Right atrium auricular region (tissue), 2 donors: ENCODE measurements at regions not wholly inside any gene's neighbourhood (a gene's known extent, or its start where the extent isn't known, plus 50 kb on each side); places are given as distances from the start of the nearest gene placed in this dataset.
"Not testable (repeated sequence)": the region's sequence is repeated elsewhere in the genome, so short reads cannot be mapped to it uniquely, and the experiment has no call there.

Source experiments
- DNase-seq: peaks from one replicate; pipeline ENCODE4 v3.0.0-alpha.2; 2019; ENCODE audit warnings: low spot score
- H3K27ac ChIP-seq, 2 donors: fragments of 200-600 bp; sonication (generic); 1 replicate in 1 of 2; 2 replicates in 1 of 2; pipeline ENCODE4 v1.5.1; 2016 to 2019
- H3K27me3 ChIP-seq, 2 donors: fragments of 200-600 bp; sonication (generic); one replicate each; pipeline versions ENCODE4 v1.5.1 to v1.6.0; 2017 to 2019
- H3K36me3 ChIP-seq: fragments of 200-600 bp; sonication (generic); one replicate; pipeline ENCODE4 v1.5.1; 2016
- H3K4me1 ChIP-seq, 2 donors: fragments of 200-600 bp; sonication (generic); one replicate each; pipeline versions ENCODE4 v1.5.1 to v1.6.0; 2017 to 2019
- H3K4me3 ChIP-seq, 2 donors: fragments of 200-600 bp; sonication (generic); 1 replicate in 1 of 2; 2 replicates in 1 of 2; pipeline ENCODE4 v1.5.1; 2017 to 2019; ENCODE audit warnings: mild to moderate bottlenecking in 1 of 2, moderate library complexity in 1 of 2
- H3K9me3 ChIP-seq, 2 donors: fragments of 200-600 bp; sonication (generic); one replicate each; pipeline ENCODE4 v1.5.1; 2019
- CTCF ChIP-seq, 2 donors: fragments of 200-600 bp; sonication (generic); IDR thresholded peaks; one replicate each; pipeline ENCODE4 v1.5.1; 2019; ENCODE audit warnings: antibody characterized with exemption in 2 of 2

DNA sequence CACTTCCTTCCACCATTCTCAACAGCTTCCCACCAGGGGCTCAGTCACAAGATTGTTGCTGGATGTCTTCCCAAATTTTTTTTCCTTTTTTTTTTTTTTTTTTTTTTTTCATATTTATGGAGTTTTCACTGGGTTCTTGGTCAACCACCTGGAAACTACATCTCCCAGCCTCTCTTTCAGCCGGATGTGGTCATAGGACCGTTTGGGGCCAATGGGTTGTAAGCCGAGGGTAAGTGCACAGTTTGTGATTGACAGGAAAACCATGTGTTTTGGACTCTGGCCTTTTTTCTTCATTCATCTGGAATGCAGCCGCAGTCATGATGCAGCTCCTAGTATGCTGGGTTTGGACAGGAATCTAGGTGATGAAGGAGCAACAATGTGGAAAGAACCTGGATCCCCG, 337.1 kb upstream of the FOXK1 start:
- Histone ChIP-seq H3K27me3 (no peaks in the 10 kb centered on the region), H3K9me3 (peaks cover 0 to 13% of the 10 kb centered on the region in 2 donors), H3K36me3 (no peaks in the 10 kb centered on the region), H3K27ac (no peak overlapping the region), H3K4me1 (no peaks in the 10 kb centered on the region), H3K4me3 (no peak overlapping the region)
- no peak for TF ChIP-seq CTCF (IDR thresholded peaks at IDR 0.05)
- DNase-seq: no peak

DNA sequence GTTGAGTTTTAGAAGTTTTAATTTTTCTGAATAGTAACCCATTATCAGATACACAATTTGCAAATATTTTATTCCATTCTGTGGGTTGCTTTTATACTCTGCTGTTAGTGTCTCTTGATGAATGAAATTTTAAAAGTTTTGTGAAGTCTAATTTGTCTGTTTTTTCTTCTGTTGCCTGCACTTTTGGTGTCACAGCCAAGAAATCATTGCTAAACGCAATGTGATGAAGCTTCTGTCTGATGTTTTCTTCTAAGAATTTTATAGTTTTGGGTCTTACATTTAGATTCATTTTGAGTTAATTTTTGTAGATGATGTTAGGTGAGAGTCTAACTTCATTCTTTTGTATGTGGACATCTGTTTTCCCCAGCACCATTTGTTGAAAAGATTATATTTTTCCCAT, 330.0 kb upstream of the FOXK1 start:
- Histone ChIP-seq H3K27ac (no peak overlapping the region), H3K4me3 (no peak overlapping the region), H3K4me1 (no peaks in the 10 kb centered on the region), H3K27me3 (no peaks in the 10 kb centered on the region), H3K36me3 (no peaks in the 10 kb centered on the region), H3K9me3 (peaks cover 0 to 15% of the 10 kb centered on the region in 2 donors)
- no peak for TF ChIP-seq CTCF (IDR thresholded peaks at IDR 0.05)
- DNase-seq: no peak

DNA sequence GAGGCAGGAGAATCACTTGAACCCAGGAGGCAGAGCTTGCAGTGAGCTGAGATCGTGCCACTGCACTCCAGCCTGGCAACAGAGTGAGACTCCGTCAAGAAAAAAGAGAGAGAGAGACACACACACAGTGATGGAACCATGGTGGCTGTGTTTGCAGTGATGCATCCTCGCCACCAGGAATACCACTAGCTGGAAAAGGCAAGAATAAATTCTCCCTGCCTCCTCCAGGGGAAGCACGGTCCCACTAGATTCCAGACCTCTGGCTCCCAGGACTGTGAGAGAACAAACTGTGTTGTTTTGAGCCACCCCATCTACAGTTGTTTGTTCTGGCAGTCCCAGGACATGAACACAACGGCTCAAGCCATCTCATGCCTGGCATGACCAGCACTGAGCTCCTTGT, 320.3 kb upstream of the FOXK1 start:
- Histone ChIP-seq H3K4me1 (no peaks in the 10 kb centered on the region), H3K27ac (no peak overlapping the region), H3K9me3 (no peaks in the 10 kb centered on the region), H3K36me3 (no peaks in the 10 kb centered on the region), H3K4me3 (no peak overlapping the region), H3K27me3 (no peaks in the 10 kb centered on the region)
- TF ChIP-seq CTCF (IDR thresholded peaks at IDR 0.05): no peak
- no peak for DNase-seq

GRCh38 chr7:4383584-4383983, 298.5 kb upstream of the FOXK1 start:
- no peak for TF ChIP-seq CTCF (IDR thresholded peaks at IDR 0.05)
- H3K36me3 ChIP-seq: no peaks in the 10 kb centered on the region
- no peak for DNase-seq
- H3K27me3 ChIP-seq: no peaks in the 10 kb centered on the region
- H3K4me1 ChIP-seq: no peaks in the 10 kb centered on the region
- no peak overlapping the region for H3K4me3 ChIP-seq
- H3K27ac ChIP-seq: no peak overlapping the region
- peaks cover 0 to 15% of the 10 kb centered on the region in 2 donors for H3K9me3 ChIP-seq

GRCh38 chr7:4386190-4386589, 295.9 kb upstream of the FOXK1 start:
- no peak overlapping the region for H3K27ac ChIP-seq
- no peak for DNase-seq
- no peaks in the 10 kb centered on the region for H3K36me3 ChIP-seq
- no peaks in the 10 kb centered on the region for H3K9me3 ChIP-seq
- no peaks in the 10 kb centered on the region for H3K27me3 ChIP-seq
- no peak overlapping the region for H3K4me3 ChIP-seq
- H3K4me1 ChIP-seq: no peaks in the 10 kb centered on the region
- TF ChIP-seq CTCF (IDR thresholded peaks at IDR 0.05): no peak

GRCh38 chr7:4391103-4391502, 291.0 kb upstream of the FOXK1 start:
- H3K4me3 ChIP-seq, H3K27me3 ChIP-seq, DNase-seq, H3K4me1 ChIP-seq, H3K27ac ChIP-seq, H3K36me3 ChIP-seq: not testable (repeated sequence)
- H3K9me3 ChIP-seq: peaks cover 0 to 10% of the 10 kb centered on the region in 2 donors
